ENCODE measurements at regions not wholly inside any gene's neighbourhood (a gene's known extent, or its start where the extent isn't known, plus 50 kb on each side); places are given as distances from the start of the nearest gene placed in this dataset.

DNA sequence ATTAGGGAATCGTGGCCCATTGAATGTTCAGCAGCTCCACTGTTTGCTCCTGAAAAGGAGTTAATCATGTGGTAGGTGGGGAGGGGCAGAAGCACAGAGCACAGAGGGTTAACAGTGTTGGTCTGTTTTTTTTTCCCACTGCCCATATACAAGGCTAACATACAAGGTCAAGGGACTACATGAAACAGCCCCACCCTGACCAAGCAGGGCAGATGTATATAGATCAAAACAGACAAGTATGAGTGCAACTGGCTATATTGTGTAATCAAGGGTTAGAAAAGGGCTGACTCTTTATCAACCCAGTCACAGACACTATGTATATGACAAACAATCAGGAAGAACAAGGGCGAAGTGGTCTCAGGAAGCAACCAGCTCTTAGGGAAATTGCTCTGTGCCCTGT lies 186.6 kb upstream of the CDH11 start:
- H3K27ac ChIP-seq (ENCODE audit: insufficient read depth, low read length): no peak overlapping the region
- ATAC-seq (ENCODE audit: low read depth) (no peak), DNase-seq (no peak)
- no peaks in the 10 kb centered on the region for H3K9me1 ChIP-seq (ENCODE audit: insufficient read depth, low read length)
- no peak overlapping the region for H3K18ac ChIP-seq (ENCODE audit: low read depth, low read length)
- H3K36me3 ChIP-seq (ENCODE audit: control insufficient read depth, insufficient read depth, low read length): no peaks in the 10 kb centered on the region
- H2BK5ac ChIP-seq (ENCODE audit: low read depth, low read length, poor library complexity, severe bottlenecking): no peak overlapping the region
- in situ Hi-C loops (cut with MboI; ENCODE audit: low sequenced_read_pairs) (no loop called here), intact Hi-C loops (cut with micrococcal nuclease) (no loop called here), dilution Hi-C loops (cut with HindIII; ENCODE audit: low sequenced_read_pairs, unreplicated experiment) (no loop called here)
- no peak overlapping the region for H3K4ac ChIP-seq (ENCODE audit: low read depth, low read length)
- no peak overlapping the region for H3K9ac ChIP-seq (ENCODE audit: low read depth, low read length)
- no peak overlapping the region for H4K91ac ChIP-seq (ENCODE audit: insufficient read depth, low read depth, low read length)
- H2BK120ac ChIP-seq (ENCODE audit: low read depth, low read length): no peak overlapping the region
- H4K5ac ChIP-seq (ENCODE audit: low read depth, low read length): no peak overlapping the region
- H3K14ac ChIP-seq (replicated peaks; ENCODE audit: low read depth, low read length): no peak overlapping the region
- H4K20me1 ChIP-seq (ENCODE audit: insufficient read depth, low read length): no peaks in the 10 kb centered on the region
- no peak overlapping the region for H3K4me2 ChIP-seq (ENCODE audit: low read depth, low read length)
- no CpG with 5 or more reads among the region's 2 CpGs for WGBS, 2 experiments (ENCODE audit: extremely low coverage in 2 of 2, insufficient read length in 1 of 2)
- H2BK15ac ChIP-seq (ENCODE audit: low read depth, low read length): no peak overlapping the region
- no peaks in the 10 kb centered on the region for H3K27me3 ChIP-seq (ENCODE audit: control insufficient read depth, insufficient read depth, low read length)
- BruUV-seq (replicated peaks): no TSS peak
- H4K8ac ChIP-seq (ENCODE audit: low read depth in 2 of 2, low read length in 2 of 2): no peak overlapping the region
- peak; percentile 45 for TF ChIP-seq CEBPB (IDR thresholded peaks at IDR 0.05; ENCODE audit: low read depth, low read length)
- TF ChIP-seq SMC3 (IDR thresholded peaks at IDR 0.05; ENCODE audit: low read depth, low read length): no peak
- TF ChIP-seq, protein P1, sequence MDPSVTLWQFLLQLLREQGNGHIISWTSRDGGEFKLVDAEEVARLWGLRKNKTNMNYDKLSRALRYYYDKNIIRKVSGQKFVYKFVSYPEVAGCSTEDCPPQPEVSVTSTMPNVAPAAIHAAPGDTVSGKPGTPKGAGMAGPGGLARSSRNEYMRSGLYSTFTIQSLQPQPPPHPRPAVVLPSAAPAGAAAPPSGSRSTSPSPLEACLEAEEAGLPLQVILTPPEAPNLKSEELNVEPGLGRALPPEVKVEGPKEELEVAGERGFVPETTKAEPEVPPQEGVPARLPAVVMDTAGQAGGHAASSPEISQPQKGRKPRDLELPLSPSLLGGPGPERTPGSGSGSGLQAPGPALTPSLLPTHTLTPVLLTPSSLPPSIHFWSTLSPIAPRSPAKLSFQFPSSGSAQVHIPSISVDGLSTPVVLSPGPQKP (IDR thresholded peaks at IDR 0.05; ENCODE audit: borderline replicate concordance, low read depth, low read length): no peak
- TF ChIP-seq RAD21 (IDR thresholded peaks at IDR 0.05; ENCODE audit: low read length): no peak
- TF ChIP-seq RCOR1 (IDR thresholded peaks at IDR 0.05; ENCODE audit: insufficient replicate concordance, low read length): no peak
- no peak overlapping the region for H3K56ac ChIP-seq (ENCODE audit: extremely low read depth, insufficient read depth, low read length)
- CTCF ChIA-PET: interaction anchor here (0.6 kb wide), 1 partner anchor 213 kb away, joined by 12 read pairs; no protein-coding TSS in a partner anchor
- H3K4me1 ChIP-seq (ENCODE audit: control insufficient read depth, insufficient read depth, low read length): peaks cover 15% of the 10 kb centered on the region
- no peaks in the 10 kb centered on the region for H3K9me3 ChIP-seq (ENCODE audit: control insufficient read depth, insufficient read depth, low read length)
- no peak overlapping the region for H2AK5ac ChIP-seq (ENCODE audit: low read depth, low read length)
- H3K4me3 ChIP-seq (ENCODE audit: insufficient read depth, low read depth, low read length): no peak overlapping the region
- no peak overlapping the region for H2AFZ ChIP-seq (replicated peaks; ENCODE audit: low read length, poor library complexity)
- no peaks in the 10 kb centered on the region for H3K79me1 ChIP-seq (ENCODE audit: low read depth in 1 of 2, low read length in 2 of 2)
- POLR2A ChIA-PET (ENCODE audit: unreplicated experiment): no interaction called here
- H3K23ac ChIP-seq (ENCODE audit: low read depth, low read length): no peak overlapping the region
- no peak overlapping the region for H2AK9ac ChIP-seq (replicated peaks; ENCODE audit: low read depth, low read length, poor library complexity)
- H2BK20ac ChIP-seq (ENCODE audit: low read depth, low read length): no peak overlapping the region
